ENCODE measurements at regions not wholly inside any gene's neighbourhood (a gene's known extent, or its start where the extent isn't known, plus 50 kb on each side); places are given as distances from the start of the nearest gene placed in this dataset.

DNA sequence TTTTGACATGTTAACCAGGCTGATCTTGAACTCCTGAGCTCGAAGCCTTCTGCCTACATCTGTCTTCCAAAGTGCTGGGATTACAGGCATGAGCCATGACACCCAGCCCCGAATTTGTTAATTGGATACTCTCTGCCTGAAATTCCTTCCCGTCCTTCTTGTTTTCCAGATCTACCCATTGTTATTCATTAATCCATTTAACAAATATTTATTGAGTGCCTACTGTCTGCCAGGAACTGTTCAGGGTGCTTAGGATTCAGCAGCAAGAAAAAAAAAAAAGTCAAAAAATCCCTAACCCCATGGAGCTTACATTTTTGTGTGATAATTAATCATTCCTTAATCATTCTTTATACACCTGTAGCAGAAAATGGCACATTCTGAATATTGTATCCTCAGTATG is 206.8 kb upstream of the FOXD3 start:
- ATAC-seq: no peak
- TF ChIP-seq PPARA (CRISPR knock-in tag; IDR thresholded peaks at IDR 0.05; ENCODE audit: borderline replicate concordance): no peak
- TF ChIP-seq BACH2 (CRISPR knock-in tag; IDR thresholded peaks at IDR 0.05; ENCODE audit: borderline replicate concordance): no peak
- TF ChIP-seq, protein P1, sequence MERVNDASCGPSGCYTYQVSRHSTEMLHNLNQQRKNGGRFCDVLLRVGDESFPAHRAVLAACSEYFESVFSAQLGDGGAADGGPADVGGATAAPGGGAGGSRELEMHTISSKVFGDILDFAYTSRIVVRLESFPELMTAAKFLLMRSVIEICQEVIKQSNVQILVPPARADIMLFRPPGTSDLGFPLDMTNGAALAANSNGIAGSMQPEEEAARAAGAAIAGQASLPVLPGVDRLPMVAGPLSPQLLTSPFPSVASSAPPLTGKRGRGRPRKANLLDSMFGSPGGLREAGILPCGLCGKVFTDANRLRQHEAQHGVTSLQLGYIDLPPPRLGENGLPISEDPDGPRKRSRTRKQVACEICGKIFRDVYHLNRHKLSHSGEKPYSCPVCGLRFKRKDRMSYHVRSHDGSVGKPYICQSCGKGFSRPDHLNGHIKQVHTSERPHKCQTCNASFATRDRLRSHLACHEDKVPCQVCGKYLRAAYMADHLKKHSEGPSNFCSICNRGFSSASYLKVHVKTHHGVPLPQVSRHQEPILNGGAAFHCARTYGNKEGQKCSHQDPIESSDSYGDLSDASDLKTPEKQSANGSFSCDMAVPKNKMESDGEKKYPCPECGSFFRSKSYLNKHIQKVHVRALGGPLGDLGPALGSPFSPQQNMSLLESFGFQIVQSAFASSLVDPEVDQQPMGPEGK (CRISPR knock-in tag; IDR thresholded peaks at IDR 0.05; ENCODE audit: borderline replicate concordance): no peak
- TF ChIP-seq RARB (CRISPR knock-in tag; IDR thresholded peaks at IDR 0.05): no peak
- no peak for TF ChIP-seq ARNTL (CRISPR knock-in tag; IDR thresholded peaks at IDR 0.05; ENCODE audit: borderline replicate concordance, low read depth)
- TF ChIP-seq CSDC2 (CRISPR knock-in tag; IDR thresholded peaks at IDR 0.05): no peak
- TF ChIP-seq, protein P2, sequence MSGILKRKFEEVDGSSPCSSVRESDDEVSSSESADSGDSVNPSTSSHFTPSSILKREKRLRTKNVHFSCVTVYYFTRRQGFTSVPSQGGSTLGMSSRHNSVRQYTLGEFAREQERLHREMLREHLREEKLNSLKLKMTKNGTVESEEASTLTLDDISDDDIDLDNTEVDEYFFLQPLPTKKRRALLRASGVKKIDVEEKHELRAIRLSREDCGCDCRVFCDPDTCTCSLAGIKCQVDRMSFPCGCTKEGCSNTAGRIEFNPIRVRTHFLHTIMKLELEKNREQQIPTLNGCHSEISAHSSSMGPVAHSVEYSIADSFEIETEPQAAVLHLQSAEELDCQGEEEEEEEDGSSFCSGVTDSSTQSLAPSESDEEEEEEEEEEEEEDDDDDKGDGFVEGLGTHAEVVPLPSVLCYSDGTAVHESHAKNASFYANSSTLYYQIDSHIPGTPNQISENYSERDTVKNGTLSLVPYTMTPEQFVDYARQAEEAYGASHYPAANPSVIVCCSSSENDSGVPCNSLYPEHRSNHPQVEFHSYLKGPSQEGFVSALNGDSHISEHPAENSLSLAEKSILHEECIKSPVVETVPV (CRISPR knock-in tag; IDR thresholded peaks at IDR 0.05): no peak
- no peak for TF ChIP-seq ZNF565 (CRISPR knock-in tag; conservative IDR thresholded peaks at IDR 0.05; ENCODE audit: low read depth)
- no peak for TF ChIP-seq ZFP3 (CRISPR knock-in tag; IDR thresholded peaks at IDR 0.05)
- TF ChIP-seq, protein P3, sequence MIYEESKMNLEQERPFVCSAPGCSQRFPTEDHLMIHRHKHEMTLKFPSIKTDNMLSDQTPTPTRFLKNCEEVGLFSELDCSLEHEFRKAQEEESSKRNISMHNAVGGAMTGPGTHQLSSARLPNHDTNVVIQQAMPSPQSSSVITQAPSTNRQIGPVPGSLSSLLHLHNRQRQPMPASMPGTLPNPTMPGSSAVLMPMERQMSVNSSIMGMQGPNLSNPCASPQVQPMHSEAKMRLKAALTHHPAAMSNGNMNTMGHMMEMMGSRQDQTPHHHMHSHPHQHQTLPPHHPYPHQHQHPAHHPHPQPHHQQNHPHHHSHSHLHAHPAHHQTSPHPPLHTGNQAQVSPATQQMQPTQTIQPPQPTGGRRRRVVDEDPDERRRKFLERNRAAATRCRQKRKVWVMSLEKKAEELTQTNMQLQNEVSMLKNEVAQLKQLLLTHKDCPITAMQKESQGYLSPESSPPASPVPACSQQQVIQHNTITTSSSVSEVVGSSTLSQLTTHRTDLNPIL (CRISPR knock-in tag; IDR thresholded peaks at IDR 0.05; ENCODE audit: low read depth): no peak
- TF ChIP-seq, protein P4, sequence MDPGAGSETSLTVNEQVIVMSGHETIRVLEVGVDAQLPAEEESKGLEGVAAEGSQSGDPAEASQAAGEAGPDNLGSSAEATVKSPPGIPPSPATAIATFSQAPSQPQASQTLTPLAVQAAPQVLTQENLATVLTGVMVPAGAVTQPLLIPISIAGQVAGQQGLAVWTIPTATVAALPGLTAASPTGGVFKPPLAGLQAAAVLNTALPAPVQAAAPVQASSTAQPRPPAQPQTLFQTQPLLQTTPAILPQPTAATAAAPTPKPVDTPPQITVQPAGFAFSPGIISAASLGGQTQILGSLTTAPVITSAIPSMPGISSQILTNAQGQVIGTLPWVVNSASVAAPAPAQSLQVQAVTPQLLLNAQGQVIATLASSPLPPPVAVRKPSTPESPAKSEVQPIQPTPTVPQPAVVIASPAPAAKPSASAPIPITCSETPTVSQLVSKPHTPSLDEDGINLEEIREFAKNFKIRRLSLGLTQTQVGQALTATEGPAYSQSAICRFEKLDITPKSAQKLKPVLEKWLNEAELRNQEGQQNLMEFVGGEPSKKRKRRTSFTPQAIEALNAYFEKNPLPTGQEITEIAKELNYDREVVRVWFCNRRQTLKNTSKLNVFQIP (CRISPR knock-in tag; IDR thresholded peaks at IDR 0.05; ENCODE audit: borderline replicate concordance, low read depth): no peak
- TF ChIP-seq ZNF70 (CRISPR knock-in tag; IDR thresholded peaks at IDR 0.05): no peak
- TF ChIP-seq TCF4 (CRISPR knock-in tag; IDR thresholded peaks at IDR 0.05; ENCODE audit: borderline replicate concordance): no peak
- TF ChIP-seq, protein P5, sequence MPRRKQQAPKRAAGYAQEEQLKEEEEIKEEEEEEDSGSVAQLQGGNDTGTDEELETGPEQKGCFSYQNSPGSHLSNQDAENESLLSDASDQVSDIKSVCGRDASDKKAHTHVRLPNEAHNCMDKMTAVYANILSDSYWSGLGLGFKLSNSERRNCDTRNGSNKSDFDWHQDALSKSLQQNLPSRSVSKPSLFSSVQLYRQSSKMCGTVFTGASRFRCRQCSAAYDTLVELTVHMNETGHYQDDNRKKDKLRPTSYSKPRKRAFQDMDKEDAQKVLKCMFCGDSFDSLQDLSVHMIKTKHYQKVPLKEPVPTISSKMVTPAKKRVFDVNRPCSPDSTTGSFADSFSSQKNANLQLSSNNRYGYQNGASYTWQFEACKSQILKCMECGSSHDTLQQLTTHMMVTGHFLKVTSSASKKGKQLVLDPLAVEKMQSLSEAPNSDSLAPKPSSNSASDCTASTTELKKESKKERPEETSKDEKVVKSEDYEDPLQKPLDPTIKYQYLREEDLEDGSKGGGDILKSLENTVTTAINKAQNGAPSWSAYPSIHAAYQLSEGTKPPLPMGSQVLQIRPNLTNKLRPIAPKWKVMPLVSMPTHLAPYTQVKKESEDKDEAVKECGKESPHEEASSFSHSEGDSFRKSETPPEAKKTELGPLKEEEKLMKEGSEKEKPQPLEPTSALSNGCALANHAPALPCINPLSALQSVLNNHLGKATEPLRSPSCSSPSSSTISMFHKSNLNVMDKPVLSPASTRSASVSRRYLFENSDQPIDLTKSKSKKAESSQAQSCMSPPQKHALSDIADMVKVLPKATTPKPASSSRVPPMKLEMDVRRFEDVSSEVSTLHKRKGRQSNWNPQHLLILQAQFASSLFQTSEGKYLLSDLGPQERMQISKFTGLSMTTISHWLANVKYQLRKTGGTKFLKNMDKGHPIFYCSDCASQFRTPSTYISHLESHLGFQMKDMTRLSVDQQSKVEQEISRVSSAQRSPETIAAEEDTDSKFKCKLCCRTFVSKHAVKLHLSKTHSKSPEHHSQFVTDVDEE (CRISPR knock-in tag; IDR thresholded peaks at IDR 0.05): no peak
- no peak for TF ChIP-seq GLIS3 (CRISPR knock-in tag; IDR thresholded peaks at IDR 0.05)
- TF ChIP-seq ZNF8 (CRISPR knock-in tag; IDR thresholded peaks at IDR 0.05): no peak
- TF ChIP-seq ISL1 (CRISPR knock-in tag; IDR thresholded peaks at IDR 0.05): no peak

DNA sequence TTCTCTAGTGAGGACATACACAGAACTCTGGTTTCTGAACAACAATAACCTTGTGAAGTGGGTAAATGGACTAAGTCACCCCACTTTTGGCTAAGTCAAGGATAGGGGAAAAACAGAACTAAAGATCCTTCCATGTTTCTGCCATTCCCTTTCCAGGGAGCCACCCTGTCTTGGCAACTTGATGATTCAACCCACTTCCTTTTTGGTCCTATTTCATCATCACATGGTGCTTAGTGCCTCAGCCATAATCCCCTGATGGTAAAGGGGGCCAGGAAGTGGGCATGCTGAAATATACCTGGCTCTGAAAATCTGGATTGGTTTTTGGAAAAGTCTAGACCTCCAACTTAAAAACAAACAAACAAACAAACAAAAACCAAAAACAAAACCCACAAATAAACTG is 206.4 kb upstream of the FOXD3 start:
- TF ChIP-seq TOX (CRISPR knock-in tag; IDR thresholded peaks at IDR 0.05; ENCODE audit: borderline replicate concordance): no peak
- no peak for TF ChIP-seq ZNF8 (CRISPR knock-in tag; IDR thresholded peaks at IDR 0.05)
- TF ChIP-seq, protein P2 (CRISPR knock-in tag; IDR thresholded peaks at IDR 0.05): no peak
- TF ChIP-seq, protein P4 (CRISPR knock-in tag; IDR thresholded peaks at IDR 0.05; ENCODE audit: borderline replicate concordance, low read depth): no peak
- TF ChIP-seq BACH2 (CRISPR knock-in tag; IDR thresholded peaks at IDR 0.05; ENCODE audit: borderline replicate concordance): no peak
- TF ChIP-seq ESRRG (CRISPR knock-in tag; IDR thresholded peaks at IDR 0.05): no peak
- TF ChIP-seq CSDC2 (CRISPR knock-in tag; IDR thresholded peaks at IDR 0.05): no peak
- TF ChIP-seq ZC3H10 (CRISPR knock-in tag; IDR thresholded peaks at IDR 0.05): no peak
- TF ChIP-seq TCF4 (CRISPR knock-in tag; IDR thresholded peaks at IDR 0.05; ENCODE audit: borderline replicate concordance): no peak
- TF ChIP-seq, protein P3 (CRISPR knock-in tag; IDR thresholded peaks at IDR 0.05; ENCODE audit: low read depth): no peak
- no peak for TF ChIP-seq ZNF70 (CRISPR knock-in tag; IDR thresholded peaks at IDR 0.05)
- ATAC-seq: no peak
